CD4-positive, alpha-beta T cell treated with Interleukin-17A for 4 hours (primary cell): ENCODE measurements at regions not wholly inside any gene's neighbourhood (a gene's known extent, or its start where the extent isn't known, plus 50 kb on each side); places are given as distances from the start of the nearest gene placed in this dataset.
A peak's percentile ranks its signal among the peaks of the same experiment; 100 is the strongest.

Experiments used
- DNase-seq: peaks from one replicate; pipeline ENCODE4 v3.0.0-alpha.2; 2020; ENCODE audit warnings: mixed read lengths

DNA sequence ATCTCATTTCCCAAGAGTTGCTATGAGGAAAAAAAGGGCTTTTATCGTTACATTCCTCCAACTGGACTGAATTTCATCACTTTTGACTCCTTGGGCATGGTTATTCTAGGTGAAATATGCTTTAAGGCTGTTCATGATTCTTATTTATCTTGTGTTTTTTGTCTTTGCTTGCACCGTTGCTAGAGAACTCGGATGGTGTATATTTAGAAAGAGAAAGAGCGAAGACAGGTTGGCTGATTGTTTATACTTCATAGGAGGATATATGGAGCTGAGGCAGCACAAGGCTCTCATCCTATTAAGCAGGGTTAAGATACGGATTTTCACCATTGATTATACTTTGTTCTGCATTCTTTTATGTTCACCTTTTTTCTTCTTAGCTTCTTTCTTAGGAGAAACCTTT lies 94.9 kb upstream of the GEMIN8 start:
- DNase-seq = no peak

DNA sequence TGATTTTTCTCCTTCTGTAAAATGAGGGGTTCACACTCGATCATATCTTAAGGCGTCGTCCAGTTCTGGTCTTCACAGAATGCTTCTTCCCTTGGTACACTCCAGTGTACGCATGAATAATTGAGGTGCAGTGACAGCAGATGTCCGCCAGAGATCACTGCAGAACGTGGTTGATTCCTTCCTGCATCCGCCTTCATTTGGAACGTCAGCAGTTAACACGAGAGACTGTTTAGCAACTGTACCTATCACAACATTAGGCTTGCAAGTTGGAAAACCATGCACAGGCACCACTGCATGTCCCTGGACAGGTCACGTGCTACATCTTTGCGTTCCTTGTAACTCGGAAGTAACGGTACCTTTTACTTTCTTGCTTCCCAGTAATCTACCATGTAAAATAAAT lies 66.0 kb upstream of the GEMIN8 start:
- peak; percentile 37 for DNase-seq

GRCh38 chrX:14094191-14094590 lies 64.5 kb upstream of the GEMIN8 start:
- DNase-seq = no peak

DNA sequence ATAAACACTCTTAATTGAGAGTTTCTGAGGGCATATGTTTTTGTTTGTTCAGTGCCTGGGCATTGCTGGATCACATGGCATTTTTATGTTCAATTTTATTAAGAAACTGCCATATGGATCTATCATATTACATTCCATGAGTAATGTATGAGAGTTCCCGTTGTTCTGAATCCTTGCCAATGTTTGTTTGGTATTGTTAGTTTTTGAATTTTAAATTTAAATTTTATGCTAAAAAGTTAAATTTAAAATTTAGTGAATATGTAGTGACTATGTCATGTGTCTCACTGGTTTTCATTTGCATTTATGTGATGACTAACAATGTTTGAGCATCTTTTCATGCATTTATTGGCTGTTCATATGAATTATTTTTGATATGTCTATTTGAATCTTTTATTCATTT lies 54.8 kb upstream of the GEMIN8 start:
- no peak for DNase-seq

DNA sequence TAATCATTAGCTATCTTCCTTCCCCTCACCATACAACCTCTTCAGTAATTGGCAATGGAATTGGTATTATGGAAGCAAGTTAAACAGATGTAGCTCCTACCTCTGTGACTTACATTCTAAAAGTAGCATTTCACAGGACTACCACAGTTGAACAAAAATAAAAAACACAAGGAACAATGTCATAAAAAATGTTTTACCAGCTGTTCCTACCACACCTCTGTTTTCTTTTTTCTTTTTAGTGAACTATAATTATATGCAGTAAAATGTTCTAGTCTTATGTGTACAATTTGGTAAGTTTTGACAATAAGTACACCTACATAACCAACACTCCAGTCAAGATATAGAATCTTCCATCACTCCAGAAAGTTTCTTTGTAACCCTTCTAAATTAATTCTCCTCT lies 54.1 kb upstream of the GEMIN8 start:
- DNase-seq = no peak

- no peak for DNase-seq
Measured at GRCh38 chrX:14079891-14080430, 50.3 kb upstream of the GEMIN8 start.
